ENCODE measurements at regions not wholly inside any gene's neighbourhood (a gene's known extent, or its start where the extent isn't known, plus 50 kb on each side); places are given as distances from the start of the nearest gene placed in this dataset.

DNA sequence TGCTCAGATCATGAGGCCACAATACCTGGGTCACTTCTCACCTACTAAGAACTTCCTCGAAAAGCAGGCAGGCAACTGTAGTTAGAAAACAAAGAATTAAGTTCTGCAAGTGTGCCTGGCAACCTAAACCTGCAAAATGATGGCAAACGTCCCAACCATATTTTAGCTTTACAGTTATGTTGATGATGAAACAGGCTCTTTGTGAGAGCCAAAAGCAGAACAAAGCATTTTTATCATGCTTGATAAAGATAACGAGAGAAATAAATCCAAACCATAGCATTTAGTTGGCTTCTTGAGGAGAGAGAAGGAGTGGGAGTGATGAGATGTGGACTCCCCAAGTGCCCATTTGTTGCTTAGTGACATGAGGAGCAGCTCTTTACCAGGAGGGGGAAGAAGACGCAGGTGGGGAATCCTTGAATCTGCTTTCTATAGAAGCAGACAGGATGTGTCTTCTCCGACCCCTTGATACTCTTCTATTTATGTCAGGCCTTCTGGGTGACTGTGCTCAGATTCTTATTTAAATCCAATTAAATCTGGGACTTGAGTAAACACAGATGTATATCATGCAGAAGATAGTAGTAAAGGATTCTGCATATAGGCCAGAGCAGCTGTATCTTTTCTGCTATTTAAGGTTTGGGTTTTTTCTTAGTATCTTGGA is 221.2 kb downstream of the TMEM167A start:
- Histone ChIP-seq H3K9me3 (ENCODE audit: control insufficient read depth, insufficient read depth, low read depth, low read length) (no peaks in the 10 kb centered on the region), H3K4me3 (ENCODE audit: low read depth in 2 of 2, low read length in 2 of 2) (no peak overlapping the region), H3K36me3 (ENCODE audit: control insufficient read depth, insufficient read depth, low read length) (no peaks in the 10 kb centered on the region), H3K4me1 (ENCODE audit: control insufficient read depth, insufficient read depth, low read length) (no peaks in the 10 kb centered on the region), H3K27me3 (ENCODE audit: control insufficient read depth, insufficient read depth, low read length) (no peaks in the 10 kb centered on the region), H3K27ac (ENCODE audit: low read length) (no peak overlapping the region)
- CTCF ChIA-PET: no interaction called here
- BruUV-seq (replicated peaks): no TSS peak
- DNase-seq (ENCODE audit: low read depth, low spot score): no peak
- in situ Hi-C loops (cut with HindIII; ENCODE audit: low pct_unique_long_range_greater_than_20kb, low sequenced_read_pairs): no loop called here
- POLR2A ChIA-PET: no interaction called here
- TF ChIP-seq, protein P1, sequence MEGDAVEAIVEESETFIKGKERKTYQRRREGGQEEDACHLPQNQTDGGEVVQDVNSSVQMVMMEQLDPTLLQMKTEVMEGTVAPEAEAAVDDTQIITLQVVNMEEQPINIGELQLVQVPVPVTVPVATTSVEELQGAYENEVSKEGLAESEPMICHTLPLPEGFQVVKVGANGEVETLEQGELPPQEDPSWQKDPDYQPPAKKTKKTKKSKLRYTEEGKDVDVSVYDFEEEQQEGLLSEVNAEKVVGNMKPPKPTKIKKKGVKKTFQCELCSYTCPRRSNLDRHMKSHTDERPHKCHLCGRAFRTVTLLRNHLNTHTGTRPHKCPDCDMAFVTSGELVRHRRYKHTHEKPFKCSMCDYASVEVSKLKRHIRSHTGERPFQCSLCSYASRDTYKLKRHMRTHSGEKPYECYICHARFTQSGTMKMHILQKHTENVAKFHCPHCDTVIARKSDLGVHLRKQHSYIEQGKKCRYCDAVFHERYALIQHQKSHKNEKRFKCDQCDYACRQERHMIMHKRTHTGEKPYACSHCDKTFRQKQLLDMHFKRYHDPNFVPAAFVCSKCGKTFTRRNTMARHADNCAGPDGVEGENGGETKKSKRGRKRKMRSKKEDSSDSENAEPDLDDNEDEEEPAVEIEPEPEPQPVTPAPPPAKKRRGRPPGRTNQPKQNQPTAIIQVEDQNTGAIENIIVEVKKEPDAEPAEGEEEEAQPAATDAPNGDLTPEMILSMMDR (IDR thresholded peaks at IDR 0.05): no peak
- TF ChIP-seq SIN3A (IDR thresholded peaks at IDR 0.05; ENCODE audit: borderline replicate concordance, insufficient read depth, low read depth, low read length) (no peak), POLR2AphosphoS5 (IDR thresholded peaks at IDR 0.05; ENCODE audit: low read depth, low read length) (no peak), TCF7L2 (IDR thresholded peaks at IDR 0.05; ENCODE audit: low read depth, low read length) (no peak)
- TF ChIP-seq, protein P2, sequence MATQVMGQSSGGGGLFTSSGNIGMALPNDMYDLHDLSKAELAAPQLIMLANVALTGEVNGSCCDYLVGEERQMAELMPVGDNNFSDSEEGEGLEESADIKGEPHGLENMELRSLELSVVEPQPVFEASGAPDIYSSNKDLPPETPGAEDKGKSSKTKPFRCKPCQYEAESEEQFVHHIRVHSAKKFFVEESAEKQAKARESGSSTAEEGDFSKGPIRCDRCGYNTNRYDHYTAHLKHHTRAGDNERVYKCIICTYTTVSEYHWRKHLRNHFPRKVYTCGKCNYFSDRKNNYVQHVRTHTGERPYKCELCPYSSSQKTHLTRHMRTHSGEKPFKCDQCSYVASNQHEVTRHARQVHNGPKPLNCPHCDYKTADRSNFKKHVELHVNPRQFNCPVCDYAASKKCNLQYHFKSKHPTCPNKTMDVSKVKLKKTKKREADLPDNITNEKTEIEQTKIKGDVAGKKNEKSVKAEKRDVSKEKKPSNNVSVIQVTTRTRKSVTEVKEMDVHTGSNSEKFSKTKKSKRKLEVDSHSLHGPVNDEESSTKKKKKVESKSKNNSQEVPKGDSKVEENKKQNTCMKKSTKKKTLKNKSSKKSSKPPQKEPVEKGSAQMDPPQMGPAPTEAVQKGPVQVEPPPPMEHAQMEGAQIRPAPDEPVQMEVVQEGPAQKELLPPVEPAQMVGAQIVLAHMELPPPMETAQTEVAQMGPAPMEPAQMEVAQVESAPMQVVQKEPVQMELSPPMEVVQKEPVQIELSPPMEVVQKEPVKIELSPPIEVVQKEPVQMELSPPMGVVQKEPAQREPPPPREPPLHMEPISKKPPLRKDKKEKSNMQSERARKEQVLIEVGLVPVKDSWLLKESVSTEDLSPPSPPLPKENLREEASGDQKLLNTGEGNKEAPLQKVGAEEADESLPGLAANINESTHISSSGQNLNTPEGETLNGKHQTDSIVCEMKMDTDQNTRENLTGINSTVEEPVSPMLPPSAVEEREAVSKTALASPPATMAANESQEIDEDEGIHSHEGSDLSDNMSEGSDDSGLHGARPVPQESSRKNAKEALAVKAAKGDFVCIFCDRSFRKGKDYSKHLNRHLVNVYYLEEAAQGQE (IDR thresholded peaks at IDR 0.05; ENCODE audit: insufficient read depth in 1 of 2, low read depth in 2 of 2, low read length in 1 of 2): no peak
- intact Hi-C loops (cut with micrococcal nuclease; ENCODE audit: unreplicated experiment): no loop called here
- no peak for ATAC-seq

DNA sequence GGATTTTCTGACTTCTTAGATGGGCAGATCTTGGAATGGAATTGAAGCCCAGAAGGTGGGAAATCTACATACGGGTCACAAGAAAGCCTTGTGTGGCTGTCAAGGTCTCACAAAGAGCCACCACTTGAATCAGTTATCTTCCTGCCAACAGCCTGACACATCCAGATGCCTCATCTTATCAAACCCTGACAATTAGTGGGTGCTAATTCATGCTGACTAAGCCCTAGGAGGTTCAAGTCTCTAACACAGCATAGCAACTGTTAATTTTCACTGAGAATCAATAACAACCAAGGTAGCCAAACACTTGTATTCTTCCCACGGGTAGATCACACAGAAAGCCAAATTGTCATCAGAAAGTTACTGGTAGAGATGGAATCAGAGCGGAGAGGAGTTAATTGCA is 222.2 kb downstream of the TMEM167A start:
- Histone ChIP-seq H3K4me1 (ENCODE audit: control insufficient read depth, insufficient read depth, low read length) (no peaks in the 10 kb centered on the region), H3K27ac (ENCODE audit: low read length) (no peak overlapping the region), H3K9me3 (ENCODE audit: control insufficient read depth, insufficient read depth, low read depth, low read length) (no peaks in the 10 kb centered on the region), H3K36me3 (ENCODE audit: control insufficient read depth, insufficient read depth, low read length) (no peaks in the 10 kb centered on the region), H3K27me3 (ENCODE audit: control insufficient read depth, insufficient read depth, low read length) (no peaks in the 10 kb centered on the region), H3K4me3 (ENCODE audit: low read depth in 2 of 2, low read length in 2 of 2) (no peak overlapping the region)
- in situ Hi-C loops (cut with HindIII; ENCODE audit: low pct_unique_long_range_greater_than_20kb, low sequenced_read_pairs): no loop called here
- TF ChIP-seq SIN3A (IDR thresholded peaks at IDR 0.05; ENCODE audit: borderline replicate concordance, insufficient read depth, low read depth, low read length): no peak
- TF ChIP-seq, protein P2 (IDR thresholded peaks at IDR 0.05; ENCODE audit: insufficient read depth in 1 of 2, low read depth in 2 of 2, low read length in 1 of 2): no peak
- TF ChIP-seq TCF7L2 (IDR thresholded peaks at IDR 0.05; ENCODE audit: low read depth, low read length): no peak
- TF ChIP-seq, protein P1 (IDR thresholded peaks at IDR 0.05): no peak
- no peak for TF ChIP-seq POLR2AphosphoS5 (IDR thresholded peaks at IDR 0.05; ENCODE audit: low read depth, low read length)
- CTCF ChIA-PET: no interaction called here
- DNase-seq (ENCODE audit: low read depth, low spot score) (no peak), ATAC-seq (no peak)
- BruUV-seq (replicated peaks): no TSS peak
- POLR2A ChIA-PET: no interaction called here
- intact Hi-C loops (cut with micrococcal nuclease; ENCODE audit: unreplicated experiment): no loop called here
